ENCODE measurements at regions not wholly inside any gene's neighbourhood (a gene's known extent, or its start where the extent isn't known, plus 50 kb on each side); places are given as distances from the start of the nearest gene placed in this dataset.

- TF ChIP-seq POLR2AphosphoS5 (IDR thresholded peaks at IDR 0.05; ENCODE audit: borderline replicate concordance, low read depth, low read length) (no peak), EZH2 (IDR thresholded peaks at IDR 0.05) (no peak), FOXP2 (optimal IDR thresholded peaks at IDR 0.05; ENCODE audit: control extremely low read depth, extremely low read length, insufficient read depth) (no peak)
Observed at GRCh38 chr17:22090263-22090935, 398.1 kb downstream of the KCNJ18 start.
